AG04449 (cell line): ENCODE measurements at regions not wholly inside any gene's neighbourhood (a gene's known extent, or its start where the extent isn't known, plus 50 kb on each side); places are given as distances from the start of the nearest gene placed in this dataset.
"Not testable (repeated sequence)": the region's sequence is repeated elsewhere in the genome, so short reads cannot be mapped to it uniquely, and the experiment has no call there.

Experiments
- CTCF ChIA-PET: fragments of 350-600 bp; formaldehyde crosslinking; extraction: SDS; loops from one replicate; lab custom pipeline; 2021; ENCODE audit warnings: antibody characterized with exemption; lab: Yijun Ruan, JAX
- POLR2A ChIA-PET: fragments of 400-600, 350-600 bp; formaldehyde crosslinking; extraction: SDS; loops from one replicate; lab custom pipeline; 2020; ENCODE audit warnings: antibody characterized with exemption, inconsistent platforms; lab: Yijun Ruan, JAX
- DNase-seq: peaks from one replicate; pipeline ENCODE4 v3.0.0-alpha.2; 2010; ENCODE audit warnings: low read depth, low spot score
- H3K4me3 ChIP-seq: 2 replicates; pipeline ENCODE4 v1.5.1; 2011; ENCODE audit warnings: low read depth, mild to moderate bottlenecking, control low read depth, low read length
- CTCF ChIP-seq: IDR thresholded peaks from one replicate; pipeline ENCODE4 v1.5.1; 2011; ENCODE audit warnings: mild to moderate bottlenecking, moderate library complexity, low read length, control low read depth, inconsistent platforms; ENCODE audit not compliant: insufficient read depth; ENCODE audit errors: missing control alignments

- no peak for DNase-seq
- POLR2A ChIA-PET = no interaction called here
Measured at GRCh38 chr18:14961991-14962390, 214.0 kb downstream of the ANKRD30B start.

GRCh38 chr18:14962626-14963025, 214.7 kb downstream of the ANKRD30B start:
- no peak overlapping the region for H3K4me3 ChIP-seq
- CTCF ChIA-PET = no interaction called here
- TF ChIP-seq CTCF = no peak
- DNase-seq = no peak
- POLR2A ChIA-PET = no interaction called here

More at GRCh38 chr18:14961991-14962390, 214.0 kb downstream of the ANKRD30B start:
- CTCF ChIA-PET = no interaction called here
- no peak overlapping the region for H3K4me3 ChIP-seq
- no peak for TF ChIP-seq CTCF

GRCh38 chr18:14963246-14963645, 215.3 kb downstream of the ANKRD30B start:
- POLR2A ChIA-PET = no interaction called here
- CTCF ChIA-PET = no interaction called here
- TF ChIP-seq CTCF = no peak
- H3K4me3 ChIP-seq = no peak overlapping the region
- no peak for DNase-seq

- H3K4me3 ChIP-seq = no peak overlapping the region
- ChIA-PET CTCF (no interaction called here), POLR2A (no interaction called here)
- no peak for TF ChIP-seq CTCF
- DNase-seq = no peak
Measured at GRCh38 chr18:14964002-14964401, 216.0 kb downstream of the ANKRD30B start.

- TF ChIP-seq CTCF = no peak
- CTCF ChIA-PET = no interaction called here
Measured at GRCh38 chr18:14964406-14964805, 216.4 kb downstream of the ANKRD30B start.

GRCh38 chr18:14964976-14965375, 217.0 kb downstream of the ANKRD30B start:
- POLR2A ChIA-PET, H3K4me3 ChIP-seq, CTCF ChIA-PET, DNase-seq: not testable (repeated sequence)

More at GRCh38 chr18:14964406-14964805, 216.4 kb downstream of the ANKRD30B start:
- no peak overlapping the region for H3K4me3 ChIP-seq
- POLR2A ChIA-PET = no interaction called here
- no peak for DNase-seq

GRCh38 chr18:14965553-14965952, 217.6 kb downstream of the ANKRD30B start:
- DNase-seq = no peak
- no peak for TF ChIP-seq CTCF
- POLR2A ChIA-PET = no interaction called here
- no peak overlapping the region for H3K4me3 ChIP-seq
- CTCF ChIA-PET = no interaction called here

GRCh38 chr18:14967246-14967645, 219.3 kb downstream of the ANKRD30B start:
- POLR2A ChIA-PET, H3K4me3 ChIP-seq, CTCF ChIA-PET, DNase-seq: not testable (repeated sequence)
